GM19351 (cell line): ENCODE measurements at regions not wholly inside any gene's neighbourhood (a gene's known extent, or its start where the extent isn't known, plus 50 kb on each side); places are given as distances from the start of the nearest gene placed in this dataset.
"Not testable (repeated sequence)": the region's sequence is repeated elsewhere in the genome, so short reads cannot be mapped to it uniquely, and the experiment has no call there.

Source experiments
- ATAC-seq: cut with Tn5 transposase; IDR thresholded peaks from one replicate; pipeline ENCODE4 v1.9.1; 2021; ENCODE audit warnings: mild to moderate bottlenecking, moderate library complexity; ENCODE audit not compliant: unreplicated experiment

GRCh38 chr12:89848732-89849131 lies 140.1 kb upstream of the ATP2B1 start:
- no peak for ATAC-seq

- no peak for ATAC-seq
Observed at GRCh38 chr12:89846473-89847055, 137.9 kb upstream of the ATP2B1 start.

- no peak for ATAC-seq
Observed at GRCh38 chr12:89845767-89846166, 137.1 kb upstream of the ATP2B1 start.

DNA sequence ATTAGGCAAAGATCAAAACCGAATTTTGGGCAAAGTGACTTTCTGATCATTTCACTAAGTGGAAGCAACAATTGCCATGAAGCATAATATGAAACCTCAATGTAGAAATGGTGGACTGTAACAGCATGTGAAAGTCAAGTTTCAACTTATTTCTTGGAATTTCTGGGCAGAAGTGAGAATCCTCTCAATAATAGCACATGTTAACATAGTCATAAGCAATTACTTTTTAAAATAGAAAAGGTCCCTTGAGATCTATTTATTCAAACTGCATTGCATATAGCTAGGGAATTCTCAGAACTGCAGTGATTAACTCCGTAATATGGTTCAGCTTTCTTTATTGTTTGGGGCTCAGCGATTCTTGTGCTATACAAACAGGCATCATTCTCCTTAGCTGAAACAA lies 136.7 kb upstream of the ATP2B1 start:
- no peak for ATAC-seq

DNA sequence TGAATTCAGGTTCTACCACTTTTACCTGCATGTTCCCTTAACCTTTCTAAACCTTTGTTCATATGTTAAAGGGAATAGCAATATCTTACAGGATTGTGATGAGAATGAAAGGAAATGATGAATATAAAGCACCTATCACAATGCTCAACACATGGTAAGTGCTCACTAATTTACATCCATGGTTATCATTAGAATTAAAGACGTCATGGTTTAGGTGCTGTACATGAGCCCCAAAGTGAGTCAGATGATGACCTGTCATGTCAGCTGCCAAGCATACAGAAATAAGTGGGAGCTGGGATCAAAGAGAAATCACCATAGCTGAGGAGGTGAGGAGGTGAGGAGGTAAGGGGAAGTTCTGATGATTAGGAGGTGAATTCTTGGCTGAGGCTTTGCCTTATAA lies 135.9 kb upstream of the ATP2B1 start:
- no peak for ATAC-seq

GRCh38 chr12:89840162-89840922 lies 131.7 kb upstream of the ATP2B1 start:
- ATAC-seq = peak; percentile 54

- ATAC-seq = no peak
Observed at GRCh38 chr12:89839444-89839843, 130.8 kb upstream of the ATP2B1 start.

DNA sequence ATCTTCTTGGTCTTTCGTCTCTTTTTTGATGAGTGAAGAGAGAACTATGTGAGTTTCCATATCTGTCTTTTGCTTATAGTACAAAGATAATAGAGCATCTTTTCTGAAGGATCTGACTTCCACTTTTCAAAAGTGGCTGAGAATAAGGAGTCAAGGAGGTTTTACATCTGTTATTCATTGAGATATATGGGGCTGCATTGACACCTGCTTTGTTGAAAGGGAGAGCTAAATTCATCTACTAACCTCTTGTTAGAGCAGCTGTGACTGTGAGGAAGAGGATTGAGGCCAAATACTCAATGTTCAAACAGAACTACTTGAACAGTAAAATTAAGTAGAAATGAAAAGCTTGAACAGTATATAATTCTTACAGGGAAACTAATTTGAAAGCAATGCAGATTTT lies 130.2 kb upstream of the ATP2B1 start:
- ATAC-seq = no peak

GRCh38 chr12:89836026-89836425 lies 127.4 kb upstream of the ATP2B1 start:
- ATAC-seq = no peak

DNA sequence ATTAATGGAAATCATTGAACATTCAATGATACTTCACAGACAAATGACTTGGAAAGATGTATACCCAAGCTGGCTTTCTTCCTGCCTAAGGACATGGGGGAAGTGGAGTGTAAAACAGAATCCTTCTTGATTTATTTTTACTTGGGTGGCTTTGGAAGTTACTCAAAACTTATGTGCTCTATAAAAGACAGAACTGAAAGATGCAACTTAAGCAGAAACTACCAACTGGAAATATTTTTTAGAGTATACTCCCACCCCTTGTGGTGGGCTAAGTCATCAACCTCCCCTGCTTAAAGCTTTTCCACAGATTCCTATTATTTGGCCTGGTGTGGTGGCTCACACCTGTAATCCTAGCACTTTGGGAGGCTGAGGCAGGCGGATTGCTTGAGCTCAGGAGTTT lies 126.0 kb upstream of the ATP2B1 start:
- ATAC-seq = no peak

DNA sequence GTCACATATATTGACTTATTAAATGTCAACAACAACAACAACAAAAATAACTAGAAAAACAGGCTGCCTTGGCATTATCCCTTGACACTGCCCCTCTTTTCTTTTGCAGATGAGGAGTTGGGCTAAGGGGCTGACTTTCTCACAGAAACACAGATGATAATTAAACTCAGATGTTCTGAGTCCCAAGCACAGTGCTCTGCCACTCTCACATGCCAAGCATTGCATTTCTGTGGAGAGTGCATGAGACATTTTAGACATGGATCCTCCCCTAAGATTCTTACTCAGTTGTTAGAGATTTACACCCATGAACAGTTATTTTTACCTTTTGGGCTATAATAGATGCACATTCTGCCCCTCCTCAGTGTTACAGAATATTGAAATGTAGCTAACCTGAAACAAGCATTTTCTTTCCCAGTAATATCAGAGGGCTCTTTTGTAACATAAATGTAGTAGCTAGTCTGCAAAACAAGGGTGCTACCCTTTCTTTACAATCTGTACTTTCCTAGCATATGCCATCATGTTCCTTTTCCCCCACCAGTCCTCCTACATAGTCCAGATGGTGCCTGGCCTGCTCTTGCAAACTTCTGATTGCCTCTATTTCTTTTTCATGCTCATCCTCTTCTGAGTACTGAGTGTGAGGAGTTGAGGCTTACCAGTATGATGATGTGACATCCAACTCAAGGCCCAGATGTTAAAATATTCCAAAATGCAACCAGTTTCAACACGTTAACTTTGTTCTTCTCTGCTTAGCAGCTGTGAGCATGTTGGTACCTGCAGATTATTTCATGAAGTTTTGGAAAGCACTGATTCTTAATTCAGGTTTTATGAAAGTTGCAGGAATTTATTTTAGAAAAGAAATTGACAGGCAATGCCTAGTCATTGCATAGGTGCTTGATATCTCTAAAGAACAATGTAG lies 125.0 kb upstream of the ATP2B1 start:
- no peak for ATAC-seq

- ATAC-seq = no peak
Observed at GRCh38 chr12:89832336-89832735, 123.7 kb upstream of the ATP2B1 start.

- ATAC-seq = no peak
Observed at GRCh38 chr12:89831310-89832095, 122.9 kb upstream of the ATP2B1 start.

GRCh38 chr12:89829434-89829975 lies 120.9 kb upstream of the ATP2B1 start:
- ATAC-seq = no peak

DNA sequence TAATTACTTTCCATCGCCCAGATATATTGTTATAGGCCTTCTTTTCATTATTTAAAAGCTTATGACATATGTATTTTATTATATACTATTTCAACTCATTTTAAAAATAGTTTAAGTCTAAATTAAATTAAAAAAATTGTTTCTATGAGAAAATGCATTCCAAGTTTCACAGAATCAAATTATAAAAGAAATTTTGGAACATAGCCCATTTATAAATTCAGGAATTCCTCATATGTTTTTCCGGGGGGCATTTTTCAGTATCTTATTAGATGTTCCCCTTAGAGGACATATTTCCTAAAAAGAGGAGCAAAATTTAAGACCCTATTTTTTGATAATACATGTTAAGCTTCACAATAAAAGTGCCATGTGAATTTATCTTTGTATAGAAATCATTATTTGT lies 119.9 kb upstream of the ATP2B1 start:
- no peak for ATAC-seq

- no peak for ATAC-seq
Observed at GRCh38 chr12:89827592-89827991, 119.0 kb upstream of the ATP2B1 start.

DNA sequence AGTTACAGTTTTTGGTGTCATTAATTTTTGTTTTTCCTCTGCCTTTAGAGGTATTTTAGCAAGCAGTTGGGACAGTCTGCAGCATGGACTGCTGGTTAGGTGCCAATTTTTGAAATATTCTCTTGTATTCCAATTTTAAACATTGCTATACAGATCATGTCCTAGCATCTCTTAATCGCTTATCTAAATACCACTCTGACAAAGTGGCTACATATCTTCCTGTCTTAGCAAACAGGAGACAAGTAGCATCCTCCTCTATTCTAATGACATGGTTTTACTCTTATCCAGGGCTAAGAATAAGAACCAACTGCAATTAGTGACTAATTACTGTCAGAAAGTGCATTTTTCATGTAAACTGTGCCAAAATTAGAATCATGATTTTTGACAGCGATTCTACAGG lies 117.8 kb upstream of the ATP2B1 start:
- ATAC-seq = no peak

- no peak for ATAC-seq
Observed at GRCh38 chr12:89825591-89826449, 117.2 kb upstream of the ATP2B1 start.

- ATAC-seq = no peak
Observed at GRCh38 chr12:89824822-89825221, 116.2 kb upstream of the ATP2B1 start.

- ATAC-seq = not testable (repeated sequence)
Observed at GRCh38 chr12:89822992-89823391, 114.4 kb upstream of the ATP2B1 start.
